Eye (tissue), 1 donor: ENCODE measurements at regions not wholly inside any gene's neighbourhood (a gene's known extent, or its start where the extent isn't known, plus 50 kb on each side); places are given as distances from the start of the nearest gene placed in this dataset.
"Not testable (repeated sequence)": the region's sequence is repeated elsewhere in the genome, so short reads cannot be mapped to it uniquely, and the experiment has no call there.

ENCODE experiments used
- DNase-seq: peaks from one replicate; pipeline ENCODE4 v3.0.0-alpha.2; 2015

DNA sequence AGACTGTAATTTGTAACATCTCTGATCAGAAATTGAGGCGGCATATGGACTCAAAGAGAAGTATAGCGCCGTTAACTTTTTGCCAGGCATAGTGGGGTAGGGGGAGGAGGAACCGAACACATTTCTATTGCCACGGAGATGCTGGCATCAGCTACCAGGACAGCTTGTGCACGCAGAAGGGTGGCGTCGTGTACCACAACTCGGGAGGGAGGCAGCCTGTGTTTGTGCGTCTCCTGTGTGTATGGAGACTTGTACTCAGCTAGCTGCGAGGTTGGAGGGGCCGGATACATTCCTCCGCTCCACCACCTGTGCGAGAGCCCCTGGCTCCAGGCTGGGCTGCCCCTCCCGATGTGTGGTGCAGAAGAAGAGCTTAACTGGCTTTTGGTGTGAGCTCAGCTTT is 634.8 kb downstream of the TYW1 start:
- no peak for DNase-seq

DNA sequence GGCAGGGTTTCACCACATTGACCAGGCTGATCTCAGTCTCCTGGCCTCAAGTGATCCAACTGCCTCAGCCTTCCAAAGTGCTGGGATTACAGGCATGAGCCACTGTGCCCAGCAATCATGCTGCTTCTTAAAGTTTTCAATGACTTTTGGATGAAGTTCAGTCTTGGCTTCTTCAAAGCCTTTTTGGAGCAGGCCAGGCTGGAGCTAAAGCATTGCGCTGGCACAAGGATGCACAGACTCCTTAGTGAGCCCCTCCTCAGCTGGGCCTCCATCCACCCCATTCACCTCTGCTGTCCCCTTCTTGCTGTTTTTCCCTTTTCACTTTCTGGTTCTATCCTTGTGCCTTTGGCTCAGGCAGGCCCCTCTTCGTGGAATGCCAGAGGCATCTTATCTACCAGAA is 638.6 kb downstream of the TYW1 start:
- DNase-seq, result no peak

GRCh38 chr7:67636348-67637022 is 639.9 kb downstream of the TYW1 start:
- DNase-seq, result no peak

DNA sequence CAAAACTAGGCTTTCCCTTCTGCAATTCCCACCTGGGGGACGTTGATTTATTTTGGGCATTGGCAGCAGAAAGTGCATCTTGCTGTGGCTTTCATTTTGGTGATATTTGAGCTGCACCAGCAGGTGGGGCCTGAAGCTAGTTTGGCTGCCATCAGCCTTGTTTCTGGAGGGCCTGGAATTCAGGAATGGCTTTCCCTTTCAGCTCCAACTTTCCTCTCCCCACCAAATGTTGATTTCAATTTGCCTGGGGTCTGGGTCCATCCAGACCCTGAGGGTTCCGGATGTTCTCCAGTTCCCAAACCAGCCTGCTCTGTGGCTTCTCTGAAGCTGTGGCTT is 640.4 kb downstream of the TYW1 start:
- no peak for DNase-seq

GRCh38 chr7:67642542-67642941 is 645.9 kb downstream of the TYW1 start:
- not testable (repeated sequence) for DNase-seq

- peak; percentile 25 for DNase-seq
Observed at GRCh38 chr7:67644151-67644550, 647.5 kb downstream of the TYW1 start.

- DNase-seq, result no peak
Observed at GRCh38 chr7:67652937-67653336, 656.3 kb downstream of the TYW1 start.

- no peak for DNase-seq
Observed at GRCh38 chr7:67653856-67654454, 657.3 kb downstream of the TYW1 start.

DNA sequence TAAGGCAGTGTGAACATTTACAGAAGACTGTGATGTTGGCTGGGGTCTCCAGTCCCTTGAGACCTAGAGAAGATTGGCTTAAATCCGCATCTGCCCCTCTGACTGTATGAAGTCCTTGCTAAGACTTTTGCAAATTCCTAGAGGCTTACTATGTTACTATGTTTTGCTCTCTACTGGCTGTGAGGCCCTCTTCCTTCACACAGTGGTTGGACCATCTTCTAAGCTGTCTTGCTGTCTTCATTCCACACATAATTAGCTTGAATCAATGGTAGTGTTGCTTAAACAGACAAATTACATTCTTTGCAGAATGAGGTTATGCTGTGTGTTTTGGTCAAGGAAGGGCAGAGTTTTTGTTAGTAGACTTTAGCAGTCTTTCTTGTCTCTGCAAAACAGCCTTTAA is 658.0 kb downstream of the TYW1 start:
- DNase-seq, result no peak

DNA sequence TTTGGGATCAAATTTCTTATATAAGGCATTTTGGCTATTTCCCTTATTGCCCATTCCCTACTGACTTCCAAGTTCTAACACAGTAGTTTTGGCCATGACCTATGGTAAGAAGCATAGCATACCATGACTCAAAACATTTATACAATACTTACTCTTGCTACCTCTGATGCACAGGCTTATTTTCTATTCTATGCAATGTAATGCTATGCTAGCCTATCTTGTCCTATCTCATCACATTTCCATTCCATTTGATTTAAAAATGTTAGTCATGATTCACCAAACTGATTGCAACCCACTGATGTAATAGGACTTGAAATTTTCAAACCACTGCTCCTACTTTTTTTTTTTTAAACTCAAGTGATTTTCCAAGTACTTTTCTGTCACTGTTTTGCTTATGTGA is 658.5 kb downstream of the TYW1 start:
- DNase-seq, result no peak

- no peak for DNase-seq
Observed at GRCh38 chr7:67659091-67659490, 662.5 kb downstream of the TYW1 start.

DNA sequence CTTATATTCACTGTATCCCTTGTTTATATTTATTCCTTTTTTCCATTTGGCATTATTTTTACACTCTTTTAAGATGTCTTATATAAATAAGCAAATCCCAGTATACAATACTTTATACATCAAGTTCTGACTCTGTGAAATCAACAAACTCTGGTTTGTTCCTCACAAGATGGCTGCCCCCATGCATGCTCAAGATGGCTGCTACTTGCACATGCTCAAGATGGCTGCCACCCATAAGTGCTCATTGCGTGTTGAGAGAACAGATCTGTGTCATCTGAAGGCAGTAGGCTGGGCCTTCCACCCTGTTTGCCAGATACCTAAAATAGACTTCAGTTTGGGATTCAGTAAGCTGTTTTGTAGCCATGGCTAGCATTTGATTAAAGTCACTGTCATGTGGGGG is 666.2 kb downstream of the TYW1 start:
- no peak for DNase-seq

GRCh38 chr7:67663644-67664043 is 667.0 kb downstream of the TYW1 start:
- no peak for DNase-seq

GRCh38 chr7:67666359-67666758 is 669.7 kb downstream of the TYW1 start:
- peak; percentile 8 for DNase-seq

- DNase-seq, result no peak
Observed at GRCh38 chr7:67671006-67671548, 674.4 kb downstream of the TYW1 start.

DNA sequence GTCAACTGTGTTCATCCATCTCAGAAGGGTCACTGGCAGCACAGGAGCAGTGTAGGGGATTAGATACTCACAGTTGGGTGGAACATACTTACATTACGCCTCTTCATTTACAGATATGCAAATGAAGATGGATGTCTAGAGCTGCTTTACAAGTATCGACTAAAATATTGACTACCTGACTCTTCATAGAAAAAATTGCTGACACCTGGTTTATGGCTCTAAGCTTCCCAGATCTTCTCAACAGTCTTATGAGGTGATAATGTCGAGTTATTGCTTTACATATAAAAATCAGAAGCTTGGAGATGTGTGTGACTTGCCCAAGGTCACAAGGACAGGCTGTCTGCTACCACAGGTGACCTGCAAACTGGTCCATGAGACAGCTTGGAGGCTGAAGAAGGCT is 677.2 kb downstream of the TYW1 start:
- no peak for DNase-seq

DNA sequence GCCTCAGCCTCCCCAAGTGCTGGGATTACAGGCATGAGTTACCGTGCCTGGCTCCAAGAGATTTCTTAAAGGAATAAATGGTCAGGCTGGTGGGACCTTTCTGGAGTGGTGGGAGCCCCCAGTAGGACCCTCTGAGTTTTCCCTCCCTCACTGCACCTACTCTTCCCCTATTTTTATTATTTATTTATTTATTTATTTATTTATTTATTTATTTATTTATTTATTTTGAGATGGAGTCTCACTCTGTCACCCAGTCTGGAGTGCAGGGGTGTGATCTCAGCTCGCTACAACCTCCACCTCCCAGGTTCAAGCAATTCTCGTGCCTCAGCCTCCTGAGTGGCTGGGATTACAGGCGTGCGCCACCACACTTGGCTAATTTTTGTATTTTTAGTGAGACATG is 678.2 kb downstream of the TYW1 start:
- not testable (repeated sequence) for DNase-seq

DNA sequence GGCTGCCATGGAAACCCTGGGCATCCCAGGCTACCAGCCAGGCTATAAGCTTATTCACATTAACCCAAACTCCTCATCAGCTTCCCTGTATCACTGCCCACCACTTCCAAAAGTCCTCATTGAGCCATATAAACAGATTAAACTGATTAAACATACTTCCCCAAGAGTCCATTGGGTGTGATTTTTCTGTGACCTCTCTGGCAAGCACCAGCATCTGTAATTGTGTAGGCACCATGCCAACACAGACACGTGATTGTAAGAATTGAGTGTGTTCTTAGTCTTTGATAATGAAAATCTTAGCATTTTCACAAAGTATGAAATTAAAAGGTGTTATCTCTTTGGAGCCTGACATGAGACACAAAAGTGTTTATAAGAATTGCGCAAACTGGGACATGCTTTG is 679.3 kb downstream of the TYW1 start:
- DNase-seq, result peak; percentile 19

DNA sequence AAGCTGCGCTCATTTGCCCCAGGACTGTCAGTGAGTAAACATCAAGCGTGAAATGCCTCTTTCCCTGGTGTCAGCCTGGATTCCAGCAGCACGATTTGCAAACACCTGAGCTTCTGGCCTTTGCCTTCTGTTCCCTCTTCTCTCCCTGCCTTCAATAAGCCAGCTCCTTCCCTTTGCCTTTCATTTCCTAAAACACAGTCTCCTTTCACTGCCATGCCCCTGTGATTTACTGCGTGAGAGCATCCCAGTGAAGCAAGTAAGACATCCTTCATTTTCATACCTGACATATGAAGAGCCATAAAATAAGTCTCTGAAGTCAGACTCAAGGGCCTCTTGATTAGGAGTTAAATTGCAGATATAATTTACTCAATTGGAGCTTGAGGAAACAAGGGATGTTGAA is 681.8 kb downstream of the TYW1 start:
- no peak for DNase-seq

- DNase-seq, result no peak
Observed at GRCh38 chr7:67683628-67684027, 687.0 kb downstream of the TYW1 start.

DNA sequence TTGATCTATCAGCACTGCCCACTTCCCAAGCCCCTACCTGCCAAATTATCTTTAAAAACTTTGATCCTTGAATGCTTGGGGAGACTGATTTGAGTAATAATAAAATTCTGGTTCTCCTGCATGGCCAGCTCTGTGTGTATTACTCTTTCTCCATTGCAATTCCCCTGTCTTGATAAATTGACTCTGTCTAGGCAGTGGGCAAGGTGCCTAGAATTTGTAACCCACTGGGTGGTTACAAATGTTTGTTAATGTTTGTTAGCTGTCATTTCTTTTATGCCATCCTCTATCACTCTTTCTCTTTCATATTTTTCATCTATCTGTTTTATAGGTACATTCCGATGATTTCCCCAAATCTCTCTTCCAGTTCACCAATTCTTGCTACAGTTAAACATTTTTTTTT is 694.1 kb downstream of the TYW1 start:
- no peak for DNase-seq

GRCh38 chr7:67692425-67692824 is 695.8 kb downstream of the TYW1 start:
- DNase-seq, result no peak

GRCh38 chr7:67696124-67696523 is 699.5 kb downstream of the TYW1 start:
- no peak for DNase-seq

DNA sequence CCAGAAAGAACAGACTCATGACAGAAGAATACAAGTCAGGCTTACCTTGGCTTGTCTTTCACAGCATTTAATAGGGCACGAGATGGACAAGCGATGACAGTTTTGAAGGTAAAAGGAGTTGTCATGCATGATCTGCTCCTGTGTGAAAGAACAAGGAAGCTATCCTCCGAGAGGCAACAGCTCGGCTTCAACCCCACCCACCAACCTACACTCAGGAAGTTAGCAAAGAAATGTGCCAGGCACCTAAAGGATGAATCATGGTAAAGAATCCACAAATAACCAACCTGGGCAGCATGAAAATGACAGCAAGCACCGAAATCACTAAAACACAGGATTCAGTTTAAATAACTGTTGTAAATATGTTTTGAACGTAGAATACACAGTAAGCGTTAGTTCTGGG is 700.2 kb downstream of the TYW1 start:
- DNase-seq, result no peak

DNA sequence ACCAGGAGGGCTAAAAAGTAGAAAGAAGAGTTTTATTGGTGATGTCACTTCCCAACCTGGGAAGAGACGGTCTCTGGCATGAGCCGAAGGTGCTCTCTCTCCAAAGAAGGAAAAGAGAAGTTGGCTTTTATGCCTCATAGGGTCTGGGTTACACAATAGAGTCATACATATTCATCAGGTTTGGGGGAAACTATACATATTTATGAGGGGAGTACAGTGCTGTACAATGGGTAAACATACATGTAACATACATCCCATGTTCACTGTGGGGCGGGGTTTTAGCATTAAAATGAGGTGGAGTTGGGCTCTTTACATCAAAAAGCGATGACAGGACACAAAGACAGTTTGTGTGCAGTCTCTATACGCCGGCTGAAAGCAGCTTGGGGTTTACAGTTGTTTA is 701.7 kb downstream of the TYW1 start:
- DNase-seq, result no peak
